Heart left ventricle (tissue), 13 donors: ENCODE measurements at regions not wholly inside any gene's neighbourhood (a gene's known extent, or its start where the extent isn't known, plus 50 kb on each side); places are given as distances from the start of the nearest gene placed in this dataset.
"Not testable (repeated sequence)": the region's sequence is repeated elsewhere in the genome, so short reads cannot be mapped to it uniquely, and the experiment has no call there.

Experiments used
- POLR2A ChIP-seq, 2 donors: fragments of 450-650 bp; IDR thresholded peaks; one replicate each; pipeline ENCODE4 v1.6.1; 2017; ENCODE audit warnings: antibody characterized with exemption in 2 of 2, mild to moderate bottlenecking in 2 of 2, moderate library complexity in 2 of 2
- TF ChIP-seq, protein P1 (sequence below), 12 donors: fragments of 200-600 bp; sonication (generic) in 4 of 12; IDR thresholded peaks; one replicate each; pipeline versions ENCODE4 v1.5.0 to v1.8.0; 2018 to 2022; ENCODE audit warnings: antibody characterized with exemption in 12 of 12, mild to moderate bottlenecking in 5 of 12
- donor health status: ischemic (EF 13 %, LVEDD 7.1; RV severe dilation, severe dysfunction).
- donor health status: DM: no; HTN: yes; CAD: no.
- donor health status: DM: no; HTN: no; CAD: no.
- donor health status: ischemic (EF 25% LVEDD 6.9; RV normal size, moderate dysfunction).
- donor health status: ischemic (EF 25% LVEDD 5.7; RV mildly dilated, moderate dysfunction).
- donor health status: ischemic (EF 35%, LVEDD 5.7; RV mildly dilated, moderate dysfunction).
- donor health status: nonischemic (EF 11% LVEDD 7.7; RV severe dilation, severe dysfunction).
- donor health status: DM: yes; HTN: yes; CAD: no.
- donor health status: PGD.
- donor health status: ischemic (EF 29% LVEDD 5.4; RV normal size, mild dysfunction).
- donor health status: nonischemic (EF 23%, LVEDD 6.1; RV moderate dilation, normal function).

DNA sequence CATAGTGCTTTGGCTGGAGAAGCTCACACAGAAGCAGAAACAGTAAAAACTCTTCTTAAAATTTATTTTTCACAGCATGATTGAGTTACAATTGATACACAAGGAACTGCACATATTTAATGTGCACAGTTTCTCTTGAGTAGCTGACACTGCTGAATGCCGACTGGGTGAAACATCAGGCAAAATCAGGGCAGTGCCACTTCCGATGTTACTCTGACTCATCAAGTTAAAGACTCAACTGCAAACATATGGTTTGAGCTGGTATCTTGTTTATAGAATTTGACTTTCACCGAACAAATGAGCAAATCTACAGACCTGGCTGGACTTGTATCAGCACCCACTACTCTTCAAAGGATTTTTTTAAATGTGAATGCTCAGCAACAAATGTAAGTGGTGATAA, 92.0 kb upstream of the IGFBPL1 start:
- TF ChIP-seq, protein P1, sequence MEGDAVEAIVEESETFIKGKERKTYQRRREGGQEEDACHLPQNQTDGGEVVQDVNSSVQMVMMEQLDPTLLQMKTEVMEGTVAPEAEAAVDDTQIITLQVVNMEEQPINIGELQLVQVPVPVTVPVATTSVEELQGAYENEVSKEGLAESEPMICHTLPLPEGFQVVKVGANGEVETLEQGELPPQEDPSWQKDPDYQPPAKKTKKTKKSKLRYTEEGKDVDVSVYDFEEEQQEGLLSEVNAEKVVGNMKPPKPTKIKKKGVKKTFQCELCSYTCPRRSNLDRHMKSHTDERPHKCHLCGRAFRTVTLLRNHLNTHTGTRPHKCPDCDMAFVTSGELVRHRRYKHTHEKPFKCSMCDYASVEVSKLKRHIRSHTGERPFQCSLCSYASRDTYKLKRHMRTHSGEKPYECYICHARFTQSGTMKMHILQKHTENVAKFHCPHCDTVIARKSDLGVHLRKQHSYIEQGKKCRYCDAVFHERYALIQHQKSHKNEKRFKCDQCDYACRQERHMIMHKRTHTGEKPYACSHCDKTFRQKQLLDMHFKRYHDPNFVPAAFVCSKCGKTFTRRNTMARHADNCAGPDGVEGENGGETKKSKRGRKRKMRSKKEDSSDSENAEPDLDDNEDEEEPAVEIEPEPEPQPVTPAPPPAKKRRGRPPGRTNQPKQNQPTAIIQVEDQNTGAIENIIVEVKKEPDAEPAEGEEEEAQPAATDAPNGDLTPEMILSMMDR (IDR thresholded peaks at IDR 0.05): not testable (repeated sequence)
- TF ChIP-seq POLR2A (IDR thresholded peaks at IDR 0.05): not testable (repeated sequence)
